ENCODE measurements at regions not wholly inside any gene's neighbourhood (a gene's known extent, or its start where the extent isn't known, plus 50 kb on each side); places are given as distances from the start of the nearest gene placed in this dataset.

GRCh38 chr11:130722401-130722800 lies 193.9 kb downstream of the SNX19 start:
- H3K4me3 ChIP-seq = no peak overlapping the region
- no peak for DNase-seq
- no peaks in the 10 kb centered on the region for H3K36me3 ChIP-seq
- intact Hi-C loops (cut with DNase I; ENCODE audit: low total_unique reads) = no loop called here
- peaks cover 0 to 30% (median 27%) of the 10 kb centered on the region in 4 donors for H3K4me1 ChIP-seq
- H3K27me3 ChIP-seq = no peaks in the 10 kb centered on the region
- no peak for TF ChIP-seq CTCF (IDR thresholded peaks at IDR 0.05)
- H3K27ac ChIP-seq = no peak overlapping the region
- H3K9me3 ChIP-seq = no peaks in the 10 kb centered on the region

- H3K27ac ChIP-seq = peak overlapping the region in 1 of 2 donors; percentile 18
- H3K27me3 ChIP-seq = no peaks in the 10 kb centered on the region
- H3K36me3 ChIP-seq = no peaks in the 10 kb centered on the region
- H3K4me1 ChIP-seq = peaks cover 0 to 21% (median 15%) of the 10 kb centered on the region in 4 donors
- peaks cover 0 to 4% (median 4%) of the 10 kb centered on the region in 3 donors for H3K9me3 ChIP-seq
- intact Hi-C loops (cut with DNase I; ENCODE audit: low total_unique reads) = no loop called here
- H3K4me3 ChIP-seq = no peak overlapping the region
- no peak for DNase-seq
- TF ChIP-seq CTCF (IDR thresholded peaks at IDR 0.05) = no peak
Observed at GRCh38 chr11:130725421-130726233, 190.7 kb downstream of the SNX19 start.

GRCh38 chr11:130726234-130727037 lies 189.8 kb downstream of the SNX19 start:
- Histone ChIP-seq H3K4me1 (peaks cover 0 to 21% (median 15%) of the 10 kb centered on the region in 4 donors), H3K9me3 (peaks cover 0 to 4% (median 4%) of the 10 kb centered on the region in 3 donors), H3K4me3 (no peak overlapping the region), H3K27ac (peak overlapping the region in 1 of 2 donors; percentile 18), H3K27me3 (no peaks in the 10 kb centered on the region), H3K36me3 (no peaks in the 10 kb centered on the region)
- intact Hi-C loops (cut with DNase I; ENCODE audit: low total_unique reads) = no loop called here
- peak in 1 of 2 donors; percentile 53 for DNase-seq
- TF ChIP-seq CTCF (IDR thresholded peaks at IDR 0.05) = no peak

- no peaks in the 10 kb centered on the region for H3K36me3 ChIP-seq
- no peaks in the 10 kb centered on the region for H3K27me3 ChIP-seq
- no peak overlapping the region for H3K4me3 ChIP-seq
- peaks cover 0 to 21% (median 15%) of the 10 kb centered on the region in 4 donors for H3K4me1 ChIP-seq
- no peak for TF ChIP-seq CTCF (IDR thresholded peaks at IDR 0.05)
- H3K9me3 ChIP-seq = peaks cover 0 to 4% (median 4%) of the 10 kb centered on the region in 3 donors
- intact Hi-C loops (cut with DNase I; ENCODE audit: low total_unique reads) = no loop called here
- DNase-seq = no peak
- H3K27ac ChIP-seq = peak overlapping the region in 1 of 2 donors; percentile 28
Observed at GRCh38 chr11:130727157-130728119, 188.8 kb downstream of the SNX19 start.
